ENCODE measurements at regions not wholly inside any gene's neighbourhood (a gene's known extent, or its start where the extent isn't known, plus 50 kb on each side); places are given as distances from the start of the nearest gene placed in this dataset.

DNA sequence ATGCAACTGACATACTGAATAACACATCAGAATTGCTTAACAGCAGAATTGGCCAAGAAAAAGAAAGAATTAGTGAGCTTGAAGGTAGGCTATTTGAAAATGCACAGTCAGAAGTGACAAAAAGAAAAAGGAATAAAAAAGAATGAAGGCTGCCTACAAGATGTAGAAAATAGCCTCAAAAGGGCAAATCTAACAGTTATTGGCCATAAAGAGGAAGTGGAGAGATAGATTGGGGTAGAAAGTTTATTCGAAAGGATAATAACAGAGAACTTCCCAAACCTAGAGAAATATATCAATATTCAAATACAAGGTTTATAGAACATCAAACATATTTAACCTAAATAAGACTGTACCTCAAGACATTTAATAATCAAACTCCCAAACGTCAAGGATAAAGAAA lies 67.5 kb downstream of the ATP6V1G3 start:
- no peak for DNase-seq

GRCh38 chr1:198472119-198472518 lies 68.4 kb downstream of the ATP6V1G3 start:
- DNase-seq, result no peak

GRCh38 chr1:198467907-198468306 lies 72.6 kb downstream of the ATP6V1G3 start:
- DNase-seq, result no peak

DNA sequence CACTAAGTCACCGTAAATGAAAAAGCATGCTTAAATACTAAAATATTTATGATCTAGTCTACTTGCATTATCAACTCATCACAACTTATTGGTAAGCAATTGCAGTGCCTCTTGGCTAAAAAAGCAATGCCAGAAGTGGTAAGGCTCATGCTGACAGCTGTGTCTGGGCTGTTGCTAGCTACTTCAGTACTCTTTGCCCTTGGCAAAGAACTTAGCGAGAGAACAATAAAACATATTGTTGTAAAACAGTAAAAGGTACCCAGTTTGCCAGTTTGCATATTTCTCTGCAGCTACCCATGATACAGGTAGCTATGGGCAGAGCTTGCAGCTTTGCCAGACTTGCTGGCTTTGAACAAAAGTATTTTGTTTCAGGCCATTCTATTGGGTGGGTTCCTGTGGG lies 73.1 kb downstream of the ATP6V1G3 start:
- no peak for DNase-seq

GRCh38 chr1:198465201-198466144 lies 75.0 kb downstream of the ATP6V1G3 start:
- peak in 1 of 5 donors; percentile 56 for DNase-seq

DNA sequence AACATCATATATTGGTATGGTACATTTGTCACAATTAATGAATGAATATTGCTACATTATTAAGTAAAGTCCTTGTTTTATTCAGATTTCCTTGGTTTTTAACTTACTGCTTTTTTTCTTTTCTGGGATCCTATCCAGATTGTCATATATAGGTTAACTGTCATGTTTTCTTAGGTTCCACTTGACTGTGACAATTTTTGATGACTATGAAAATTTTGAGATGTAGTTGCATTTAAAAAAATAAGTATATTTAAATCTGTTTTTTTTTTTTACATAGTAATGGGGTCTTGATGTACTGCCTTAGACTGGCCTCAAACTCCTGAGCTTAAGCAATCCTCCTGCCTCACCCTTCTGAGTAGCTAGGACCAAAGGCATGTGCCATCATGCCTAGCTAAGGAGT lies 76.8 kb downstream of the ATP6V1G3 start:
- DNase-seq, result no peak

DNA sequence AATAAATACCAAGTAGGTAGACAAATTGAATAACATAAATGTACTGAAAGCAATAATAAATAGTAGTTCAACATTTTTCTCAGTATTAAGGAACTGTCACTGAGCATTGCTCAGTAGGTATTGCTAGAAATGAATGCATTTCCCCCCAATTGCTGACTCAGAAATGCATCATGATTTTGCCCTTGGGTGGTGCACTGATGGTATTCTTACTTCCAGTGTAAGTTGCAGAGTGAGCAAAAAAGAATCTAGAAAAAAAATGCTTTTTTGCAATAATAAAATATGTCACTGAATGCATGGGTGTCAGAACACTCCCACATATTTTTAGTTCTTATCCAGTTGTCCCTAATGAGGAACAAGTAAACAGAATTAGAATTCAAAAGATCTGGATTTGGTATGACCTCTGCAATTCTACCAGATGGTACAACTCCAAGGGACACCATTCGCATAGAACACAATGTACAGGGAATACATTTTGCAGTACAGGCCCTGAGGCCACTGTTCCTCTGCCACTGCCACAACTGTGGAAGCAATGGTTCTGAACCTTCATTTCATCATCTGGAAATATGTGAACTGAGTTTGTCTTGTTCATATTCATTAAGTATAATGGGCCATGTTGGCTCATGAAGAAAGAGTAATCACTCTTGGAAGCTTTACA lies 78.0 kb downstream of the ATP6V1G3 start:
- peak in 1 of 5 donors; percentile 76 for DNase-seq

DNA sequence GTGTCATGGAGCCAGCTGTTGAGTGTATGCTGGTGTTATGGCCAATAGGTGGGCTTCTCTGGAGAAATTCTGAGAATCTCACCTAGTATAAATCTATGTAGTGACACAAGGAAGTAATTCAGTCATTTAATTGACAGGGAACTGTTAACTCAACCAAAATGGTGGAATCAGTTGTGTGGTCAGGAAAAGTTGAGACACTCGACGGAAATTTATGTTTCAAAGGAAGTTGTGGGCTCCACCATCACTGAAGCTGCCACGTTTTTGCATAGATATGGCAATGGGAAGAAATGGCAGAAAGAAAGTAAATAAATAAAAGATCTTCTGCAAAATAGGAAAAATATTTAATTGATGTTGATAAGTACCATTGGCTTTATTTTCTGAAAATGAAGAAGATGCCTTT lies 84.5 kb downstream of the ATP6V1G3 start:
- DNase-seq, result no peak

GRCh38 chr1:198449727-198450433 lies 90.6 kb downstream of the ATP6V1G3 start:
- no peak for DNase-seq

GRCh38 chr1:198449261-198449660 lies 91.2 kb downstream of the ATP6V1G3 start:
- DNase-seq, result no peak

- no peak for DNase-seq
These were observed 93.0 kb downstream of the ATP6V1G3 start for GRCh38 chr1:198447468-198447867.

GRCh38 chr1:198445872-198446271 lies 94.6 kb downstream of the ATP6V1G3 start:
- no peak for DNase-seq

- DNase-seq, result no peak
These were observed 95.7 kb downstream of the ATP6V1G3 start for GRCh38 chr1:198444792-198445191.

DNA sequence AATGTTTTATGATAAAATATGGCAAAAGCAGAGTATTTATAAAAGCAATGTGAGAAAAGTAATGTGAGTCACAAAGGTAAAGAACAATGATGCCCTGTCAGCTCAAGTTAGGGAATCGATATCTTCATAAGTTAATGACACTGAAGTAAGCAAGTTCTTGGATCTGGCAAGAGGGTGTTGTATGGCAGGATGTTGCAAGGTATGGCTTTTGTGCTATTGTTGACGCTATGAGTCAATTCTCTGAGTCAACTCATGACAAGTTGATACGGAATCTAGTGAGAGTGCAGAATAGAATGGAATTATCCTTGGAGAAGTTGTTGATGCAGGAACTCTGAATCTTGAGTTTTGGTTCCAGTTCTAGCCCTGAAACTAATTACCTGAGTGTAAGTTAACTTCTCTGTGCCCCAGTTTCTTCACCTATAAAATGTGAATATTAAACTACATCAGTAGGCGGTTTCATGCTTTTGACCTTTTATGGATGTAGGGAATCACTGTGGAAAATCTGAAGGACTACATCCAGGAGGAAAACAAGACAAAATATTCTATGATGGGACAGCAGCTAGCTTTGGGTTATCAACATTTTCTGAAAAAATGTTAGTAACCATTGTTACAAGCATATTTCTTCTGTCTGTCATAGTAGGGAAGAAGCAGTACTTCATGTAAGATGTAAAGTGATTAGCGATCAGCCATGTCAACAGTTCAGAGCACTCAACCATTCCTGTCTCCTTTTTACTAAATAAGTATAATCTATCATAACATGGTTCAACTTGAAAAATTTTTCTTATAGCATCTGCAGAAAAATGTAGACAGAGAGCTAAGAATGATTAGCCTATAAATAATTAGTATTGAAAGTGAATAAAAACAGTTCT lies 96.9 kb downstream of the ATP6V1G3 start:
- no peak for DNase-seq

GRCh38 chr1:198440842-198441241 lies 99.6 kb downstream of the ATP6V1G3 start:
- DNase-seq, result no peak

- no peak for DNase-seq
These were observed 103.1 kb downstream of the ATP6V1G3 start for GRCh38 chr1:198437332-198437731.

DNA sequence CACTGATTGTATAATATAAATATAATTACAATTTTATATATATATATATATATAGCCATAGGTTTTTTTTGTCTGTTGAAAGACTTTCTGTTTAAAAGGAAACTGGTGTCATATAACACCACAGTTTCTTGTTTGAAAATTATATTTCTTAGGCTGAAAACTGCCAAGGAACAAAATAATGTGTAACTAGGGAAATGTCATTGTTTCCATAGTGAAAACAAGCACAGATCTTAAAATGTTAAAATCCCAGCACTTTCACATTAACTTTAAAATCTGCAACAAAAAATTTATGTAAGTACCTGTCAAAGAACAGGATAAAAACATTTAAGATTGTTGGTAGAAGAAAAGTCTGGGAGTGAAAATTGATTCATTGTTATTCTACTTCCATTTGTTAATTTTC lies 104.2 kb downstream of the ATP6V1G3 start:
- no peak for DNase-seq

DNA sequence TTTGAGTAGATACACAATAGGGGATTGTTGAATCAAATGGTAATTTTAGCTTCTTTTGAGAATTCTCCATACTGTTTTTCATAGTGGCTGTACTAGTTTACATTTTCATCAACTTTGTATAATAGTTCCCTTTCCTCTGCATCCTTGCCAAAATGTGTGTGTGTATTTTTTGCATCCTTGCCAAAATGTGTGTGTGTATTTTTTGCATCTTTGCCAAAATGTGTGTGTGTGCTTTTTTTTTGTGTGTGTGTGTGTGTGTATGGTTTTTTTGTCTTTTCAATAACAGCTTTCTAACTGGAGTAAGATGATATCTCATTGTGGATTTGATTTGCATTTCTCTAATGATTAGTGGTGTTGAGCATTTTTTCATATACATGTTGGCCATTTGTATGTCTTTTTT lies 105.4 kb downstream of the ATP6V1G3 start:
- no peak for DNase-seq

- no peak for DNase-seq
These were observed 116.0 kb downstream of the ATP6V1G3 start for GRCh38 chr1:198424441-198424840.

DNA sequence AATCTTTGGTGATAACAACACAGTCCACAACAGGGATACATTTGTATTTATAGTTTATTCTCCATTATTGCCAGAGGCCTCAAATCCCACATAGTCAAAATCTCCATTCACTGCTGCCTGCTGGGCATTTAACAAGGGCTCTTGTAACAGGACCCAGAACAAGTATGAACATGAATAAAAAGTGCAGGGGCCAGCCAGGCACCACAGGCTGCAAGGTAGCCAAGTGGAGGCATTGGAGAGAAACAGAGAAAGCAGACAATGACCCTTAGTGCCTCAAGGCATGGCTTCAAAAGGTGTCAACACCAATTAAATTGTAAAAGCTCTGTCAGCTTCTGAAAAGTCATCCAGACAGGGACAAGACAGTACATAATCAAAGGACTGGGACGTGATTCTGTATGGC lies 116.8 kb downstream of the ATP6V1G3 start:
- no peak for DNase-seq

DNA sequence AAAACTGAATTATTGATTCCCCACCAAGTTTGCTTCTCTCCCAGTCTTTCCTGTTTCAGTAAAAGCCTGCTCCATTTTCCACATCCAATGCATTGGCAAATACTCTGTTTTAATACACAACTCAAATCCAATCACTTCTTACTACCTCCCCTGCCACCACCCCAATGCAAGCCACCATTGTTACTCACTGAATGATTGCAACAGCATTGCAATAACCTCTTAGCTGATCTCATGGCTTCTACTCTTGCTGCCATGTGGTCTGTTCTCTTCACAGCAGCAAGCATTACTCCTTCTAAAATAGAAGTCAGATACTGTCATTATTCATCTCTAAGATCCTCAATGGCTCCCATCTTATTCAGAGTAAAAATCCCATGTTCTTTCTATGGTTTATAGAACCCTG lies 123.4 kb downstream of the ATP6V1G3 start:
- DNase-seq, result no peak

- DNase-seq, result no peak
These were observed 124.2 kb downstream of the ATP6V1G3 start for GRCh38 chr1:198416296-198416695.

GRCh38 chr1:198411240-198411639 lies 129.2 kb downstream of the ATP6V1G3 start:
- DNase-seq, result no peak

All from T-helper 1 cell (primary cell).